Epithelial cell of prostate (primary cell): ENCODE measurements at regions not wholly inside any gene's neighbourhood (a gene's known extent, or its start where the extent isn't known, plus 50 kb on each side); places are given as distances from the start of the nearest gene placed in this dataset.
"Not testable (repeated sequence)": the region's sequence is repeated elsewhere in the genome, so short reads cannot be mapped to it uniquely, and the experiment has no call there.

ENCODE experiments used
- DNase-seq: peaks from one replicate; pipeline ENCODE4 v3.0.0-alpha.2; 2011; ENCODE audit warnings: low read depth, low spot score
- H3K27ac ChIP-seq: fragments of 450-650 bp; 2 replicates; pipeline ENCODE4 v1.5.1; 2017; ENCODE audit warnings: mild to moderate bottlenecking

DNA sequence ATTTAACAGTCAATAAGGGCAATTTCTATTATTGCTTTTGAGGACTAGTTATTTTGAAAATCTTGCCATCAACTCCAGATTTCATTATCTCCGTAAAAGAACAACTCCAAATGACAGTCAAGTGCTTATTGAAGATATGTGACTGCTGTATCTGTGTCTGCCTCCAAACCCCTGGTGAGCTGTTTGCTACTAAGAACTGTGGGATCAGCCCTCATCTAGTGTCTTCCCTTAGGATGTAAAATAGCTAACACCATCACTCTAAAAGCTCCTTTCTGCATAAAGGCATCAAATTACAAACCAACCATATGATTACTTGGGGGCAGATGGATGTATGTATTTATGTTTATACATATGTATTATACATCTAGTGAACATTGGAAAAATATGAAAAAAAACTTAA lies 70.8 kb upstream of the SLC13A1 start:
- no peak overlapping the region for H3K27ac ChIP-seq
- no peak for DNase-seq

DNA sequence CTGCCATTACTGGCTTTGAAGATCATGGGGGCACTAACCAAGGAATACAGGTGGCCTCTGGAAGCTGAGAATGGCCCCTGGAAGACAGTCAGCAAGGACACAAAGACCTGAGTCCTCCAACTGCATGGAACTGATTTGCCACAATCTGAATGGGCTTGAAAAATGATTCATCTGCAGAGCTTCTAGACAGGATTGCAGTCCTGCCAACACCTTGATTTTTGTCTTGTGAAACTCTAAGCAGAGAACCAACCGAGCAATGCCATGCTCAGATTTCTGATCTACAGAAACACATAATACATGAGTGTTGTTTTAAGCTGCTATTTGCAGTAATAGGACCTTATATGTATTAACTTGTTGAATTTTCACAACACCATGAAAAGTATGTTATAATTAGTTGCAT lies 66.1 kb upstream of the SLC13A1 start:
- no peak overlapping the region for H3K27ac ChIP-seq
- DNase-seq: no peak

DNA sequence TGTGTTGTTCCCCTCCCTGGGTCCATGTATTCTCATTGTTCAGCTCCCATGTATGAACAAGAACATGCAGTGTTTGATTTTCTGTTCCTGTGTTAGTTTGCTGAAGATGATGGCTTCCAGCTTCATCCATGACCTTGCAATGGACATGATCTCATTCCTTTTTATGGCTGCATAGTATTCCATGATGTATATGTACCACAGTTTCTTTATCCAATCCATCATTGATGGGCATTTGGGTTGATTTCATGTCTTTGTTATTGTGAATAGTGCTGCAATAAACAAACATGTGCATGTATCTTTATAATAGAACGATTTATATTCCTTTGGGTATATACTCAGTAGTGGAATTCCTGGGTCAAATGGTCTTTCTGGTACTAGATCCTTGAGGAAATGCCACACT lies 65.1 kb upstream of the SLC13A1 start:
- not testable (repeated sequence) for DNase-seq, H3K27ac ChIP-seq

DNA sequence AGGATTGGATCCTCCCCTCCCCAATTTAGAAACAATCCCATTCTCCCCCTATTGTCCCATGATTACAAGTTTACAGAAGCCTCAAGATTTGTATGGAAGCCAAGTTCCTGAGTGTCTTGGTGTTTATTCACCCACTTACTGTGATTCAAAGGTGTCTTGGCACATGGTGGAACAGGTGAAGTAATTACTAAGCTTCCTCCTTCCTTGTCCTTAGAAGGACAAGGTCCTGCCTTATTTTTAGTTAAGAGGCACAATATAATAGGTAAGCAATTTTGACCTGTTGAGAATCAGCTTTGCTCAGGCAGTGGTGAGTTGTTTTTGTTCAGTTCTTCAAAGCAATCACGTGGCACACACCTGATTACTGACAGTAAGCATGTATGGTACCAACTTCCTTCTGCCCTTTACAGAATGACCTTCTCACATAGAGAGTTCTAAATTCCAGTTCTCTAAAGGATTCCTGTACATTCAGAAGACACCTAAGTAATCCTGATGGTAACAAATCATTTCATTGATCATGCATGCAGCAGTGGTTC lies 60.7 kb upstream of the SLC13A1 start:
- peak; percentile 2 for DNase-seq
- no peak overlapping the region for H3K27ac ChIP-seq

DNA sequence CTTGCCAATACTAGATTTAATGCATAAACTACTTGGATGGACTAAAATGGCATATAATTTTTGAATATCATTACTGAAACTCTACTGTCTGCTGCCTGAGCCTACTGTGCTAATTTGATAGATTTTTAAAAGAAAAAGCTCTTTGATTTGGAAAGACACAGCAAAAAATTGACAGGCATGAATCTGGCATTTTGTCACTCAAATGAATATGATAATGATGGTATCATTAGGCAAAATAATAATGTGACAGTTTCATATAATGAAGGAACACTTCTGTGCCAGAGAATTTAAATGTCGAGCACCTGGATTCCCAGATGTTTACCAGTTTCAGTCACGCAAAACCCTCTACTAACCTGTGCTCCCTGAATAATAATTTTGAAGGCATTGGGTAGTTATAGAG lies 60.0 kb upstream of the SLC13A1 start:
- H3K27ac ChIP-seq: no peak overlapping the region
- no peak for DNase-seq
